Adrenal gland (tissue), 9 donors: ENCODE measurements at regions not wholly inside any gene's neighbourhood (a gene's known extent, or its start where the extent isn't known, plus 50 kb on each side); places are given as distances from the start of the nearest gene placed in this dataset.

ENCODE experiments used
- DNase-seq, 7 donors: peaks; one replicate each; pipeline ENCODE4 v3.0.0-alpha.2; 2019 to 2020
- H3K27ac ChIP-seq, 5 donors: fragments of 200-600 bp; sonication (generic) in 4 of 5; 1 replicate in 3 of 5; 2 replicates in 2 of 5; pipeline versions ENCODE4 v1.5.1 to v1.8.0; 2016 to 2020; ENCODE audit warnings: mild to moderate bottlenecking in 1 of 5
- H3K27me3 ChIP-seq: fragments of 200-600 bp; 2 replicates; pipeline ENCODE4 v1.8.0; 2021
- H3K36me3 ChIP-seq, 2 donors: fragments of 200-600 bp; replicated peaks in 1 of 2; 1 replicate in 1 of 2; 2 replicates in 1 of 2; pipeline versions ENCODE4 v1.5.1 to v1.8.0; 2018 to 2022
- H3K4me1 ChIP-seq, 2 donors: fragments of 200-600 bp; replicated peaks in 1 of 2; 1 replicate in 1 of 2; 2 replicates in 1 of 2; pipeline versions ENCODE4 v1.5.1 to v1.8.0; 2018 to 2021
- H3K4me3 ChIP-seq, 4 donors: fragments of 200-600 bp; sonication (generic) in 3 of 4; one replicate each; pipeline ENCODE4 v1.5.1; 2016 to 2018
- H3K9me3 ChIP-seq, 3 donors: fragments of 200-600 bp; sonication (generic) in 1 of 3; replicated peaks in 1 of 3; 1 replicate in 2 of 3; 2 replicates in 1 of 3; pipeline versions ENCODE4 v1.5.1 to v1.8.0; 2016 to 2021
- POLR2A ChIP-seq, 2 donors: fragments of 450-650 bp; IDR thresholded peaks; one replicate each; pipeline ENCODE4 v1.6.1; 2017; ENCODE audit warnings: antibody characterized with exemption in 2 of 2, mild to moderate bottlenecking in 2 of 2, moderate library complexity in 1 of 2
- WGBS, 4 donors: extraction: QIAGEN DNeasy Blood & Tissue Kit in 2 of 4; methylation state at CpG; one replicate each; pipeline versions ENCODE4 v1.1.5 to v1.1.7; 2013 to 2017; 5-methylcytosine and 5-hydroxymethylcytosine counted together
- intact Hi-C, 2 donors: fragments of 100-400 bp; cut with DNase I; formaldehyde crosslinking; loops; one replicate each; pipeline versions ENCODE4 v1.14.1 to v1.15.0; 2022 to 2023
- TF ChIP-seq, protein P1 (sequence below), 6 experiments: fragments of 450-650 bp in 4 of 6; fragments of 200-600 bp in 2 of 6; sonication (generic) in 1 of 6; IDR thresholded peaks; 1 replicate in 5 of 6; 2 replicates in 1 of 6; pipeline versions ENCODE4 v1.5.1 to v1.8.0; 2016 to 2021; ENCODE audit warnings: antibody characterized with exemption in 6 of 6, mild to moderate bottlenecking in 2 of 6, moderate library complexity in 1 of 6
- donor health status: healthy with polysubstance abuse.
- donor health status: Bipolar disorder and iron deficiency.
- donor health status: DM: yes; HTN: yes; CAD: no.
- donor health status: DM: no; HTN: no; CAD: no.
- donor health status: DM: no; HTN: no; CAD: no.

- Histone ChIP-seq H3K27me3 (no peaks in the 10 kb centered on the region), H3K4me3 (no peak overlapping the region), H3K36me3 (no peaks in the 10 kb centered on the region), H3K4me1 (peaks cover 0 to 6% of the 10 kb centered on the region in 2 donors), H3K9me3 (no peaks in the 10 kb centered on the region), H3K27ac (no peak overlapping the region)
- WGBS, 4 donors, result 78 to 86% (median 81%) methylated on average over 7 of the region's 7 CpGs
- DNase-seq, result no peak
- TF ChIP-seq POLR2A (IDR thresholded peaks at IDR 0.05), result no peak
- TF ChIP-seq, protein P1, sequence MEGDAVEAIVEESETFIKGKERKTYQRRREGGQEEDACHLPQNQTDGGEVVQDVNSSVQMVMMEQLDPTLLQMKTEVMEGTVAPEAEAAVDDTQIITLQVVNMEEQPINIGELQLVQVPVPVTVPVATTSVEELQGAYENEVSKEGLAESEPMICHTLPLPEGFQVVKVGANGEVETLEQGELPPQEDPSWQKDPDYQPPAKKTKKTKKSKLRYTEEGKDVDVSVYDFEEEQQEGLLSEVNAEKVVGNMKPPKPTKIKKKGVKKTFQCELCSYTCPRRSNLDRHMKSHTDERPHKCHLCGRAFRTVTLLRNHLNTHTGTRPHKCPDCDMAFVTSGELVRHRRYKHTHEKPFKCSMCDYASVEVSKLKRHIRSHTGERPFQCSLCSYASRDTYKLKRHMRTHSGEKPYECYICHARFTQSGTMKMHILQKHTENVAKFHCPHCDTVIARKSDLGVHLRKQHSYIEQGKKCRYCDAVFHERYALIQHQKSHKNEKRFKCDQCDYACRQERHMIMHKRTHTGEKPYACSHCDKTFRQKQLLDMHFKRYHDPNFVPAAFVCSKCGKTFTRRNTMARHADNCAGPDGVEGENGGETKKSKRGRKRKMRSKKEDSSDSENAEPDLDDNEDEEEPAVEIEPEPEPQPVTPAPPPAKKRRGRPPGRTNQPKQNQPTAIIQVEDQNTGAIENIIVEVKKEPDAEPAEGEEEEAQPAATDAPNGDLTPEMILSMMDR (IDR thresholded peaks at IDR 0.05), result no peak
- intact Hi-C loops, result no loop called here
These were observed 164.3 kb upstream of the PHYHIPL start for GRCh38 chr10:59011972-59012632.

- DNase-seq, result no peak
- H3K27ac ChIP-seq, result no peak overlapping the region
- no peaks in the 10 kb centered on the region for H3K9me3 ChIP-seq
- H3K4me3 ChIP-seq, result no peak overlapping the region
- TF ChIP-seq, protein P1 (IDR thresholded peaks at IDR 0.05), result no peak
- no peak for TF ChIP-seq POLR2A (IDR thresholded peaks at IDR 0.05)
- no peaks in the 10 kb centered on the region for H3K36me3 ChIP-seq
- H3K4me1 ChIP-seq, result no peaks in the 10 kb centered on the region
- no peaks in the 10 kb centered on the region for H3K27me3 ChIP-seq
- WGBS, 4 donors, result 56 to 79% (median 72%) methylated on average over 3 of the region's 3 CpGs
- intact Hi-C loops, result no loop called here
These were observed 163.6 kb upstream of the PHYHIPL start for GRCh38 chr10:59012839-59013238.

- no peaks in the 10 kb centered on the region for H3K36me3 ChIP-seq
- intact Hi-C loops, result no loop called here
- no peaks in the 10 kb centered on the region for H3K9me3 ChIP-seq
- peaks cover 0 to 8% of the 10 kb centered on the region in 2 donors for H3K4me1 ChIP-seq
- H3K27me3 ChIP-seq, result no peaks in the 10 kb centered on the region
- 73 to 90% (median 88%) methylated on average over 4 of the region's 4 CpGs for WGBS, 4 donors
- no peak for DNase-seq
- TF ChIP-seq POLR2A (IDR thresholded peaks at IDR 0.05), result no peak
- TF ChIP-seq, protein P1 (IDR thresholded peaks at IDR 0.05), result no peak
- H3K27ac ChIP-seq, result no peak overlapping the region
- no peak overlapping the region for H3K4me3 ChIP-seq
These were observed 160.4 kb upstream of the PHYHIPL start for GRCh38 chr10:59016043-59016442.

DNA sequence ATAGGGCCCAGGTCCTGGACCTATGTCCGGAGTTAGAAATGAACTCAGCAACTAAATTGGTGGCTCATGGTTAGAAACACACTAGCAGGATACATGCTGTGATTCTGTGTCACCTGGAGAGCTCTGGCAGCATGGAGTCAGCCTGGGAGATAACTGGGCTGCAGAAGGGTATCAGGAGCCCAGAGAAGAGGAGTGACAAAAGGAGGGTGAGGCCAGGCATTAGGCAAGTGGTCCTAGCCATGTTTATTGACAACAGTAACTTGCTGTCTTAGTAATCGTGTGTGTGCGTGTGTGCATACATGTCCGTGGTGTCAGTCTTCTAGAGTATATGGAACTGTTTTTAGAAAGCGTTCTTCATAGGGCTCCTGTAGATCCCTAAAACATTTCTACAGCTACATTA, 157.5 kb upstream of the PHYHIPL start:
- Histone ChIP-seq H3K9me3 (no peaks in the 10 kb centered on the region), H3K4me1 (peaks cover 0 to 8% of the 10 kb centered on the region in 2 donors), H3K27me3 (no peaks in the 10 kb centered on the region), H3K4me3 (peak overlapping the region in 1 of 4 donors; percentile 36), H3K36me3 (no peaks in the 10 kb centered on the region), H3K27ac (peak overlapping the region in 3 of 5 donors; percentile 25 to 45 (median 33))
- 47 to 60% (median 54%) methylated on average over 5 of the region's 5 CpGs for WGBS, 4 donors
- TF ChIP-seq, protein P1 (IDR thresholded peaks at IDR 0.05), result no peak
- no peak for TF ChIP-seq POLR2A (IDR thresholded peaks at IDR 0.05)
- peak in 1 of 7 donors; percentile 19 for DNase-seq
- intact Hi-C loops, result no loop called here
